HCT116 (cell line): ENCODE measurements at regions not wholly inside any gene's neighbourhood (a gene's known extent, or its start where the extent isn't known, plus 50 kb on each side); places are given as distances from the start of the nearest gene placed in this dataset.

ENCODE experiments used
- ATAC-seq: fragments of 200-7000 bp; cut with Tn5 transposase; 2 replicates; pipeline ENCODE4 v1.9.1; 2020; ENCODE audit warnings: mild to moderate bottlenecking, moderate library complexity
- BruUV-seq: library from RNA; stranded (reverse); fragments of 400-500 nt; replicated peaks from 2 replicates; lab custom pipeline; 2021; lab: Mats Ljungman, UMichigan
- CTCF ChIA-PET: fragments of 300-600 bp; sonication (Branson Sonifier 250); formaldehyde crosslinking; loops from one replicate; lab custom pipeline; 2021; ENCODE audit warnings: antibody characterized with exemption; lab: Charles Lee
- POLR2A ChIA-PET: fragments of 300-600, 350-600 bp; sonication (Branson Sonifier 250); formaldehyde crosslinking; loops from one replicate; lab custom pipeline; 2021; ENCODE audit warnings: antibody characterized with exemption; lab: Charles Lee
- RAD21 ChIA-PET, 2 experiments: fragments of 300-600 bp; sonication (Branson Sonifier 250); formaldehyde crosslinking; loops; one replicate each; lab custom pipeline; 2023; ENCODE audit warnings: low total read pairs in 2 of 2; ENCODE audit not compliant: uncharacterized antibody in 2 of 2, unreplicated experiment in 2 of 2, low non-redundant PET in 1 of 2; lab: Charles Lee
- DNase-seq: peaks from one replicate; pipeline ENCODE4 v3.0.0-alpha.2; 2010; ENCODE audit warnings: low read depth, low spot score
- H2AFZ ChIP-seq: fragments of 200-600 bp; shearing (Covaris generic), sonication (generic); 2 replicates; pipeline ENCODE4 v1.6.1; 2017; ENCODE audit warnings: low read depth, mixed run types, mixed read lengths, antibody characterized with exemption, low read length; ENCODE audit not compliant: poor library complexity, severe bottlenecking
- H3K27ac ChIP-seq: 2 replicates; pipeline ENCODE4 v1.5.1; 2012; ENCODE audit warnings: low read depth, low read length
- H3K27me3 ChIP-seq: fragments of 200-600 bp; sonication (generic); 2 replicates; pipeline ENCODE4 v1.6.1; 2016; ENCODE audit warnings: mixed run types, low read length, mixed read lengths; ENCODE audit not compliant: insufficient read depth
- H3K36me3 ChIP-seq, 2 experiments: fragments of 200-500 bp in 1 of 2; fragments of 200-600 bp in 1 of 2; sonication (Bioruptor generic) in 1 of 2; sonication (generic) in 1 of 2; 2 replicates each; pipeline versions ENCODE4 v1.5.1 to v1.6.1; 2014 to 2016; ENCODE audit warnings: low read length in 2 of 2, inconsistent platforms in 1 of 2, mixed read lengths in 1 of 2, mixed run types in 1 of 2; ENCODE audit not compliant: insufficient read depth in 2 of 2, control insufficient read depth in 1 of 2
- H3K4me1 ChIP-seq, 2 experiments: fragments of 200-600 bp in 1 of 2; sonication (generic) in 1 of 2; 2 replicates each; pipeline versions ENCODE4 v1.5.1 to v1.6.1; 2012 to 2017; ENCODE audit warnings: low read length in 2 of 2, inconsistent platforms in 1 of 2, mild to moderate bottlenecking in 1 of 2, mixed read lengths in 1 of 2, mixed run types in 1 of 2, moderate library complexity in 1 of 2; ENCODE audit not compliant: insufficient read depth in 2 of 2, control insufficient read depth in 1 of 2
- H3K4me2 ChIP-seq: fragments of 200-600 bp; sonication (generic); 2 replicates; pipeline ENCODE4 v1.6.1; 2017; ENCODE audit warnings: mixed run types, low read length, mixed read lengths
- H3K4me3 ChIP-seq, 2 experiments: fragments of 200-600 bp in 1 of 2; sonication (generic) in 1 of 2; replicated peaks in 1 of 2; 2 replicates each; pipeline ENCODE4 v1.5.1; 2011 to 2016; ENCODE audit warnings: low read length in 2 of 2, control low read depth in 1 of 2, low read depth in 1 of 2, mild to moderate bottlenecking in 1 of 2, mixed read lengths in 1 of 2, mixed run types in 1 of 2
- H3K79me2 ChIP-seq: fragments of 200-600 bp; sonication (generic); 2 replicates; pipeline ENCODE4 v1.6.1; 2017; ENCODE audit warnings: mild to moderate bottlenecking, mixed run types, low read length, moderate library complexity, mixed read lengths; ENCODE audit not compliant: insufficient read depth
- H3K9ac ChIP-seq: fragments of 200-600 bp; sonication (generic); 2 replicates; pipeline ENCODE4 v1.6.1; 2016; ENCODE audit warnings: low read length, mixed read lengths
- H3K9me2 ChIP-seq: fragments of 200-600 bp; sonication (generic), shearing (Covaris generic); 2 replicates; pipeline ENCODE4 v1.6.1; 2017; ENCODE audit warnings: mixed run types, mild to moderate bottlenecking, moderate library complexity; ENCODE audit not compliant: insufficient read depth
- H3K9me3 ChIP-seq, 2 experiments: fragments of 200-500 bp in 1 of 2; fragments of 200-600 bp in 1 of 2; sonication (Bioruptor generic) in 1 of 2; sonication (generic) in 1 of 2; 2 replicates each; pipeline ENCODE4 v1.6.1; 2014 to 2017; ENCODE audit warnings: low read length in 2 of 2, mixed read lengths in 2 of 2, inconsistent platforms in 1 of 2, low read depth in 1 of 2, mild to moderate bottlenecking in 1 of 2, mixed run types in 1 of 2, moderate library complexity in 1 of 2; ENCODE audit not compliant: control insufficient read depth in 1 of 2, insufficient read depth in 1 of 2
- H4K20me1 ChIP-seq: fragments of 200-600 bp; sonication (generic), shearing (Covaris generic); 2 replicates; pipeline ENCODE4 v1.6.1; 2017; ENCODE audit warnings: mixed run types, mild to moderate bottlenecking, moderate library complexity; ENCODE audit not compliant: insufficient read depth
- ATF3 ChIP-seq: IDR thresholded peaks from 2 replicates; pipeline ENCODE4 v1.6.1; 2012
- CBX3 ChIP-seq: IDR thresholded peaks from 2 replicates; pipeline ENCODE4 v1.6.1; 2012; ENCODE audit warnings: low read depth
- CEBPB ChIP-seq: IDR thresholded peaks from 2 replicates; pipeline ENCODE4 v1.6.1; 2012; ENCODE audit warnings: low read depth
- CTCF ChIP-seq, 3 experiments: fragments of 200-600 bp in 1 of 3; sonication (generic) in 1 of 3; IDR thresholded peaks in 2 of 3; conservative IDR thresholded peaks in 1 of 3; 2 replicates each; pipeline ENCODE4 v1.5.1; 2012 to 2017; ENCODE audit warnings: low read depth in 2 of 3, low read length in 2 of 3, antibody characterized with exemption in 1 of 3, borderline replicate concordance in 1 of 3, control low read depth in 1 of 3, mild to moderate bottlenecking in 1 of 3, mixed read lengths in 1 of 3, mixed run types in 1 of 3, moderate library complexity in 1 of 3; ENCODE audit not compliant: insufficient read depth in 1 of 3
- EGR1 ChIP-seq: IDR thresholded peaks from 2 replicates; pipeline ENCODE4 v1.6.1; 2012; ENCODE audit warnings: low read depth
- ELF1 ChIP-seq: IDR thresholded peaks from 2 replicates; pipeline ENCODE4 v1.6.1; 2012; ENCODE audit warnings: low read depth, borderline replicate concordance
- EZH2 ChIP-seq: fragments of 200-600 bp; sonication (generic); IDR thresholded peaks from 2 replicates; pipeline ENCODE4 v1.6.1; 2017; ENCODE audit warnings: antibody characterized with exemption, mixed run types
- FOSL1 ChIP-seq: IDR thresholded peaks from 2 replicates; pipeline ENCODE4 v1.6.1; 2012; ENCODE audit warnings: low read depth
- MAX ChIP-seq: IDR thresholded peaks from 2 replicates; pipeline ENCODE4 v1.6.1; 2012
- POLR2A ChIP-seq: IDR thresholded peaks from 2 replicates; pipeline ENCODE4 v1.7.0; 2011; ENCODE audit warnings: borderline replicate concordance; ENCODE audit not compliant: insufficient read depth, insufficient read length; ENCODE audit errors: extremely low read depth
- POLR2AphosphoS5 ChIP-seq: IDR thresholded peaks from 2 replicates; pipeline ENCODE4 v1.6.1; 2011; ENCODE audit warnings: mild to moderate bottlenecking, low read depth, low read length, moderate library complexity
- RAD21 ChIP-seq: IDR thresholded peaks from 2 replicates; pipeline ENCODE4 v1.6.1; 2012; ENCODE audit warnings: low read depth, mild to moderate bottlenecking
- REST ChIP-seq: IDR thresholded peaks from 2 replicates; pipeline ENCODE4 v1.6.1; 2012; ENCODE audit warnings: low read depth
- SIN3A ChIP-seq: IDR thresholded peaks from 2 replicates; pipeline ENCODE4 v1.6.1; 2012; ENCODE audit warnings: low read depth
- SP1 ChIP-seq: IDR thresholded peaks from 2 replicates; pipeline ENCODE4 v1.6.1; 2012; ENCODE audit warnings: low read depth
- SRF ChIP-seq: IDR thresholded peaks from 2 replicates; pipeline ENCODE4 v1.6.1; 2012; ENCODE audit warnings: low read depth
- ZBTB33 ChIP-seq: IDR thresholded peaks from 2 replicates; pipeline ENCODE4 v1.6.1; 2011; ENCODE audit warnings: mild to moderate bottlenecking, low read length, moderate library complexity; ENCODE audit not compliant: insufficient replicate concordance; ENCODE audit errors: extremely low read depth
- ZFX ChIP-seq: fragments of 450-650 bp; IDR thresholded peaks from 2 replicates; pipeline ENCODE4 v1.6.1; 2017
- ZNF274 ChIP-seq: fragments of 200-500 bp; sonication (Bioruptor generic); IDR thresholded peaks from 2 replicates; pipeline ENCODE4 v1.6.1; 2014; ENCODE audit warnings: mild to moderate bottlenecking, low read depth, low read length, inconsistent platforms
- intact Hi-C: fragments of 100-400 bp; cut with micrococcal nuclease; formaldehyde crosslinking; loops from 2 replicates; pipeline ENCODE4 v1.10.0; 2022

- ATAC-seq = no peak
- TF ChIP-seq REST (no peak), CEBPB (no peak), CBX3 (no peak), ZFX (no peak), CTCF (IDR thresholded peaks at IDR 0.05 in 2 of 3, conservative IDR thresholded peaks at IDR 0.05 in 1 of 3; ENCODE audit: borderline replicate concordance in 1 of 3, insufficient read depth in 1 of 3, low read depth in 2 of 3, low read length in 2 of 3) (no peak), POLR2A (no peak), RAD21 (no peak), FOSL1 (no peak), ELF1 (no peak), ZBTB33 (no peak), EZH2 (no peak), SRF (no peak), SIN3A (no peak), POLR2AphosphoS5 (no peak), ATF3 (no peak), SP1 (no peak), ZNF274 (no peak), MAX (no peak), EGR1 (no peak)
- Histone ChIP-seq H3K27me3 (peaks cover 75% of the 10 kb centered on the region), H3K4me2 (no peak overlapping the region), H3K79me2 (no peaks in the 10 kb centered on the region), H3K4me1 (no peaks in the 10 kb centered on the region), H3K4me3 (no peak overlapping the region), H3K27ac (no peak overlapping the region), H3K9me2 (no peaks in the 10 kb centered on the region), H4K20me1 (no peaks in the 10 kb centered on the region), H3K9ac (no peak overlapping the region), H3K9me3 (no peaks in the 10 kb centered on the region), H2AFZ (no peak overlapping the region), H3K36me3 (no peaks in the 10 kb centered on the region)
- intact Hi-C loops = no loop called here
- ChIA-PET CTCF (no interaction called here), RAD21 (no interaction called here), POLR2A (no interaction called here)
- BruUV-seq = no TSS peak
- no peak for DNase-seq
Observed at GRCh38 chr3:124292329-124292728, 300.4 kb upstream of the ROPN1 start.
